ENCODE measurements at regions not wholly inside any gene's neighbourhood (a gene's known extent, or its start where the extent isn't known, plus 50 kb on each side); places are given as distances from the start of the nearest gene placed in this dataset.

GRCh38 chr10:109534193-109534592, 389.1 kb downstream of the XPNPEP1 start:
- TF ChIP-seq CTCF (conservative IDR thresholded peaks at IDR 0.05 in 1 of 2, IDR thresholded peaks at IDR 0.05 in 1 of 2; ENCODE audit: extremely low read depth in 1 of 2, insufficient read depth in 1 of 2, low read depth in 1 of 2, low read length in 2 of 2) (no peak), EZH2 (IDR thresholded peaks at IDR 0.05; ENCODE audit: borderline replicate concordance, low read length) (no peak)
